KOPT-K1 (cell line): ENCODE measurements at regions not wholly inside any gene's neighbourhood (a gene's known extent, or its start where the extent isn't known, plus 50 kb on each side); places are given as distances from the start of the nearest gene placed in this dataset.
"Not testable (repeated sequence)": the region's sequence is repeated elsewhere in the genome, so short reads cannot be mapped to it uniquely, and the experiment has no call there.

Experiments
- H3K27ac ChIP-seq: fragments of 200-600 bp; sonication (generic); 2 replicates; pipeline ENCODE4 v1.5.1; 2016; ENCODE audit warnings: antibody characterized with exemption, mild to moderate bottlenecking, low read depth, low read length; ENCODE audit not compliant: poor library complexity, severe bottlenecking
- H3K36me3 ChIP-seq: fragments of 200-600 bp; sonication (generic); 2 replicates; pipeline ENCODE4 v1.5.1; 2017; ENCODE audit warnings: antibody characterized with exemption, mild to moderate bottlenecking, low read length, moderate library complexity; ENCODE audit not compliant: insufficient read depth
- H3K9me3 ChIP-seq: fragments of 200-600 bp; sonication (generic); 2 replicates; pipeline ENCODE4 v1.5.1; 2017; ENCODE audit warnings: antibody characterized with exemption, low read length, mild to moderate bottlenecking; ENCODE audit not compliant: insufficient read depth, poor library complexity, severe bottlenecking

DNA sequence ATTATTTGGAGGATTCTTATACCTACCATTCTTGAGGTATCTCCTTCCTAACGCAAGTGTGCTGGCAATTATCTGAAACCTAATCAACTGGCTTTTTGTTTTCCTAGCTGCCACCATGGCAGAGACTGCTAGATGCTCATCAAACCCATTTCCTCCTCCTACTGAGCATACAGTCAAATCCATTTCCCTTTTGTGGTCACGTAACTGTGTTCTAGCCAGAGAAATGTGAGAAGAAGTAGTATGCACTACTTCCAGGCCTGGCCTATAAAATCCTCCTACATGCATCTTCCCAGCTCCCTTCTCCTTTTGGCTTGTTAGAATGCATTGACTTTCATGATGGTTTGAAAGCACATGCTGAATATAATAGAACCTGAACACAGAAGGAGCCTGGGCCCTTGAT, 494.1 kb upstream of the MEIS1 start:
- H3K9me3 ChIP-seq = peaks cover 11% of the 10 kb centered on the region
- H3K36me3 ChIP-seq = no peaks in the 10 kb centered on the region
- H3K27ac ChIP-seq = no peak overlapping the region

DNA sequence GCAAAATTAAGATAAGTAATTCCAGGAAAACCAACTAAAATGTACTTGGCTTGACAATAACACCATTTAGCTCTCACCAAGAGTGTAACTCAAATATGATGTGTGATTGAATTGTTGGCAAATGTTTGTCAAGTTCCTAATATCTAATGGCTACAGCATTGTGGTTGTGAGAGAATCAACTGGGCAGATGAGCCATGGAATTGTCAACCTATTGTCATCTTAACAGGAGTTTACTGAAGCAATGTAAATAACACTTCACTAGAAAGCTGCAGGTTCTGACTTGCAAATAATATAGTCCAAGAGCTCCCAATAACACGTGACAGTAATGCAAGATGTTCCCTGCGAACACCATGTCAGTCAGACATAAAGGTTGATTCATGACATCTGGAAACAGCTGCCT, 495.2 kb upstream of the MEIS1 start:
- Histone ChIP-seq H3K27ac (no peak overlapping the region), H3K36me3 (no peaks in the 10 kb centered on the region)

GRCh38 chr2:65937379-65938160, 497.4 kb upstream of the MEIS1 start:
- Histone ChIP-seq H3K9me3 (no peaks in the 10 kb centered on the region), H3K36me3 (no peaks in the 10 kb centered on the region), H3K27ac (no peak overlapping the region)

More for the DNA sequence above, 495.2 kb upstream of the MEIS1 start:
- peaks cover 11% of the 10 kb centered on the region for H3K9me3 ChIP-seq

DNA sequence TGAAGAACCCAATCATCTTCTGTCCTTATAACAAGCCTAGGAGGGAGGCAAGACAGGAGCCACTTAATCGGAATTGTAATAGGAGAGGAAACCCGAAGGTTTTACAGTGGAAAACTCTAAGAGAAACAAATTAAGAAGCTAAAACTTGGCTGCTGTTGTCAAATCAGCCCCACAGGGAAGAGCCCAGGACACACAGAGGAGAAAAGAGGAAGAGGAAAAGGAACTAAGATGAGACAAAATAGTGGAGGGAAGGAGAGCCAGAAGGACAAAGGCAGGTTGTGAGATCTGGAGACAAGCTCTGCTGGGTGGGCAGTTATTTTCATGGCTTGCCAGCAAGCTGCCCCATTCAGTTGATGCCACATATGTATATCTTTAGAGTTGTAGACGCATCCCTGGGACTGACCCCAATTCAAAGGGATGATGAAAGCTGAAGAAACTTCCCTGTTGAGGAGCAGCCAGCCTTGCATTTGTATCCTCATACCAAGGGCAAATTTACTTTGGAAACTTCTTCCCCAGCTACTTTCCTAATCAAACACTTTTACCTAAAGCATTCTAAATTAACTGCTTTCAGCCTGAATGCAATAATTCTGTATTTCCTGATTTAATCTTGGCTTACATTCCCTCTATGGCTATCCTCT, 499.8 kb upstream of the MEIS1 start:
- H3K9me3 ChIP-seq = no peaks in the 10 kb centered on the region
- H3K36me3 ChIP-seq = no peaks in the 10 kb centered on the region
- H3K27ac ChIP-seq = no peak overlapping the region

DNA sequence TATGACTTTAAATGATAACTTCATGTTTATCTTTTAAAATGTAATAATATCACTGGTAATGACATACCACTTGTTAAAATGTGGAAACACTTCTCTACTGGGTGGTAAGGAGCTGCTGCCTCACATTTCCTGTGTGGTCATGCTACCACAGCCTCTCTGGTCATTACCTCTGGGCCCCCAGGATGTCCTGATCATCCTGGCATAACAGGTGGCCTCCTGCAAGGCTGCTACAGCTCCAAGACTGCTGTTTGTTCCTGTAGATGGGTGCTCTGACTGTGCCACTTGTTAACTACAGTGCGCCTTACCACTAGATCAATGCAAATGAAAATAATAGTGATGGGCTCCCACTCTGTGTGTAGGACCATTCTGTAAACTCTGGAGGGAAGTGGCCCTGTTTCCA, 500.2 kb upstream of the SPRED2 start:
- no peaks in the 10 kb centered on the region for H3K9me3 ChIP-seq
- H3K27ac ChIP-seq = no peak overlapping the region
- H3K36me3 ChIP-seq = no peaks in the 10 kb centered on the region

DNA sequence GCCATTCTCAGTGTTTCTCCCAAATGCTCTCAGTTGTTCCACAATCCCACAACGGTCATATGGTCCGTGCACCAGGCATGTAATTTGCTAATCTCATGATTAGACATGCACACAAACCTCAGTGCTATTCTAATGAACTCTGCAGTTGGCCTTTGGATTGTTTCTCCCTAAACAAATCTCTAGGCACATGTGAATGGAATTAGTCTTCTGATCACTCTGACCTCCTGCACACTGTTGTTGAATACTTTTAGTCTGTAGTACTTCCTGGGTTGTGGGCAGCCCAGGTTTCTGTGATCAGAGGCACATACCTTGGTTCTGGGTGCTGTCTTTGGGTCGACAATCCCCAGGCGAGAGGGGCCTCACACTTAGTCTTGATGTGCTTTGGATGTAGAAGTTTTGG, 498.7 kb upstream of the SPRED2 start:
- no peaks in the 10 kb centered on the region for H3K36me3 ChIP-seq
- H3K9me3 ChIP-seq = no peaks in the 10 kb centered on the region
- H3K27ac ChIP-seq = no peak overlapping the region

DNA sequence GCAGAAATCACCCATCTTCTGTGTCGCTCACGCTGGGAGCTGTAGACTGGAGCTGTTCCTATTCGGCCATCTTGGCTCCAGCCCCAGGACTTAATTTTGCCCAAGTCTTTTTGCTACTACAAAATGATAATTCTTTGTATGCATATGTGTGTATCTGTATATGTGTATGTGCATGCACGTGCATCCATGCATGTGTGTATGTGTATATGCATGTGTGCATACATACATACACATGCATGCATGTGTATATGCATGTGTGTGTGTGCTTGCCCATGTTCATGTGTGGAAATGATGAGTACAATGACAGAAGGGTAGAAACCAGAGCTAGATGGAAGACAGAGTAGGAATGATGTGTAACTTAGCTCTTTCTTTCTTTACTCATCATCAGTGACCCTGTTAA, 497.9 kb upstream of the SPRED2 start:
- Histone ChIP-seq H3K9me3 (no peaks in the 10 kb centered on the region), H3K27ac (no peak overlapping the region), H3K36me3 (no peaks in the 10 kb centered on the region)

DNA sequence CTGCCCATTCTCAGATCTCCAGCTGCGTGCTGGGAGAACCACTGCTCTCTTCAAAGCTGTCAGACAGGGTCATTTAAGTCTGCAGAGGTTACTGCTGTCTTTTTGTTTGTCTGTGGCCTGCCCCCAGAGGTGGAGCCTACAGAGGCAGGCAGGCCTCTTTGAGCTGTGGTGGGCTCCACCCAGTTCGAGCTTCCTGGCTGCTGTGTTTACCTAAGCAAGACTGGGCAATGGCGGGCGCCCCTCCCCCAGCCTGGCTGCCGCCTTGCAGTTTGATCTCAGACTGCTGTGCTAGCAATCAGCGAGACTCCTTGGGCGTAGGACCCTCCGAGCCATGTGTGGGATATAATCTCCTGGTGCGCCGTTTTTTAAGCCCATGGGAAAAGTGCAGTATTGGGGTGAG, 497.3 kb upstream of the SPRED2 start:
- not testable (repeated sequence) for H3K9me3 ChIP-seq, H3K36me3 ChIP-seq, H3K27ac ChIP-seq

GRCh38 chr2:65922794-65923193, 490.4 kb upstream of the SPRED2 start:
- Histone ChIP-seq H3K36me3 (no peaks in the 10 kb centered on the region), H3K27ac (no peak overlapping the region)

DNA sequence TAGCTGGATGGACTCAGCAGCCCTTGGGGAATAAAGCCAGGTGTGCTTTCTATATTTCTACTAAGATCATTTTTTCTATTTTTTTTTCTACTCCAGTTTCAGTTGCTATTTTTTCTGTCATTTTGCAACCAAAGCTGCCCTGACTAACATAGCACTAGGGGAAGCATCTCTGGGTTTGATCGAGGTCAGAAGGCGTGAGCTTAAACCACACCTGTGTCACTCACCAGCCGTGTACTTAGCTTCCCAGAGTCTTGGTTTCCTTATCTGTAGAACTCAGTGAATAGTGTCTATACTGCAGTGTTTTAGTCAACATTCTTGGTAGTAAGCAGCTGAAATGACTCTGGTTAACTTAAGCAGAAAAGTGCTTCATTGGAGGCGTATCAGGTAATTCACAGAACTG, 489.6 kb upstream of the SPRED2 start:
- H3K9me3 ChIP-seq = no peaks in the 10 kb centered on the region
- no peak overlapping the region for H3K27ac ChIP-seq
- no peaks in the 10 kb centered on the region for H3K36me3 ChIP-seq

More at GRCh38 chr2:65922794-65923193, 490.4 kb upstream of the SPRED2 start:
- no peaks in the 10 kb centered on the region for H3K9me3 ChIP-seq

DNA sequence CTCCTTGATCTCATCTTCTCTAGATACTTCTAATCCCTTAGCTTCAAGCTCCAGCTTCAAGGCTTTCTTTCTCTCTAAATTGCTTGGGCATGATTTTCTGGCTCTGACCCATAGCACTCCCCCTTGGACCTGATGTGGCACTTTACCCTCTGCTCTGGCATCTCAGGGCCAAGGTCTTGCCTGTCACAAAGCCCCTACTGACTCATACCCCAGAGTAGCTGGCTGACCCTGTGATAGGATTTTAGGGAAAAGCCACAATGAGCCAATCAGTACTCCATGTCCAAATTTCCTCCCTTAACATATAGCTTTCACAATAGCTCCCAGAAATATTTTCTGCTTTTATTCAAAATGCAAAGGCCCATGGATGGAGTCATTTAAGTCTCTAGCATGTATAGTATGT, 488.7 kb upstream of the SPRED2 start:
- H3K36me3 ChIP-seq = no peaks in the 10 kb centered on the region
- H3K27ac ChIP-seq = no peak overlapping the region
- H3K9me3 ChIP-seq = no peaks in the 10 kb centered on the region

GRCh38 chr2:65920659-65921058, 488.3 kb upstream of the SPRED2 start:
- H3K36me3 ChIP-seq = no peaks in the 10 kb centered on the region
- no peak overlapping the region for H3K27ac ChIP-seq

GRCh38 chr2:65919550-65920188, 487.3 kb upstream of the SPRED2 start:
- no peaks in the 10 kb centered on the region for H3K9me3 ChIP-seq
- no peak overlapping the region for H3K27ac ChIP-seq
- H3K36me3 ChIP-seq = no peaks in the 10 kb centered on the region

More at GRCh38 chr2:65920659-65921058, 488.3 kb upstream of the SPRED2 start:
- no peaks in the 10 kb centered on the region for H3K9me3 ChIP-seq

DNA sequence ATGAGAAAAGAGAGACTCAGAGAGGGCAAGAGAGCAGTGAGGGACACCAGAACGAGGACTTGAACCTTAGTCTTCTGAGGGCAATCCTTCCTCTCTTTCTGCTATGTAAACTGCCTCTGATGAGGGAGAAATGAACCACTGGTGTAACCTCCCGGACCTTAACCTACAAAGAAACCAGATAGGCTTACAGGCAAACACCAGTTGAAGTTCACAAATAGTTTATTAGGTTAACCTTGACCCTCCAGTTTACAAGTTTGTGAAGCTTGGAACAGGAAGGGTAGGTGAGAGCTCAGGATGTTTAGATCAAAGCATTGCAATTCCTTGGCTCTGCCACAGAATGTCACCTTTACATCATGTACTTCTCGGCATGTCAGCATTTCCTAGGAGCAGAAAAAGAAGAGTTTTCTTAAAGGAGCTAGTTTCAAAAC, 486.4 kb upstream of the SPRED2 start:
- no peaks in the 10 kb centered on the region for H3K9me3 ChIP-seq

GRCh38 chr2:65917986-65918385, 485.6 kb upstream of the SPRED2 start:
- no peaks in the 10 kb centered on the region for H3K36me3 ChIP-seq
- no peak overlapping the region for H3K27ac ChIP-seq
- H3K9me3 ChIP-seq = no peaks in the 10 kb centered on the region

More for the DNA sequence above, 486.4 kb upstream of the SPRED2 start:
- H3K27ac ChIP-seq = no peak overlapping the region
- no peaks in the 10 kb centered on the region for H3K36me3 ChIP-seq
